Lower lobe of right lung (tissue), 2 donors: ENCODE measurements at regions not wholly inside any gene's neighbourhood (a gene's known extent, or its start where the extent isn't known, plus 50 kb on each side); places are given as distances from the start of the nearest gene placed in this dataset.

Source experiments
- ATAC-seq, 2 donors: fragments of 200-7000 bp; cut with Tn5 transposase; one replicate each; pipeline ENCODE4 v1.9.1; 2020 to 2022; ENCODE audit warnings: mild to moderate bottlenecking in 2 of 2, moderate library complexity in 2 of 2
- DNase-seq: peaks from one replicate; pipeline ENCODE4 v3.0.0-alpha.2; 2020
- H3K27ac ChIP-seq: fragments of 200-600 bp; one replicate; pipeline ENCODE4 v1.8.0; 2022
- H3K27me3 ChIP-seq: fragments of 200-600 bp; one replicate; pipeline ENCODE4 v1.8.0; 2022; ENCODE audit warnings: low read depth
- H3K36me3 ChIP-seq: fragments of 200-600 bp; one replicate; pipeline ENCODE4 v1.8.0; 2022; ENCODE audit warnings: mild to moderate bottlenecking
- H3K4me1 ChIP-seq: fragments of 200-600 bp; one replicate; pipeline ENCODE4 v1.8.0; 2022
- H3K4me3 ChIP-seq: fragments of 200-600 bp; one replicate; pipeline ENCODE4 v1.8.0; 2022; ENCODE audit warnings: mild to moderate bottlenecking
- H3K9me3 ChIP-seq: fragments of 200-600 bp; one replicate; pipeline ENCODE4 v1.8.0; 2022
- CTCF ChIP-seq: fragments of 200-600 bp; IDR thresholded peaks from one replicate; pipeline ENCODE4 v1.8.0; 2022; ENCODE audit warnings: antibody characterized with exemption, mild to moderate bottlenecking
- intact Hi-C: fragments of 100-400 bp; cut with DNase I; formaldehyde crosslinking; loops from one replicate; pipeline ENCODE4 v1.11.0; 2022
- donor health status: DM: no; HTN: yes; CAD: no; lungs with severe emphysema.

GRCh38 chr20:40322941-40323340, 366.1 kb downstream of the MAFB start:
- no peaks in the 10 kb centered on the region for H3K36me3 ChIP-seq
- no peaks in the 10 kb centered on the region for H3K27me3 ChIP-seq
- ATAC-seq (no peak), DNase-seq (no peak)
- H3K9me3 ChIP-seq = no peaks in the 10 kb centered on the region
- no peak overlapping the region for H3K27ac ChIP-seq
- H3K4me1 ChIP-seq = no peaks in the 10 kb centered on the region
- no peak for TF ChIP-seq CTCF
- no peak overlapping the region for H3K4me3 ChIP-seq
- intact Hi-C loops = no loop called here

- H3K27me3 ChIP-seq = no peaks in the 10 kb centered on the region
- no peaks in the 10 kb centered on the region for H3K9me3 ChIP-seq
- no peak for TF ChIP-seq CTCF
- no peak overlapping the region for H3K27ac ChIP-seq
- intact Hi-C loops = no loop called here
- ATAC-seq = no peak
- no peak overlapping the region for H3K4me3 ChIP-seq
- no peaks in the 10 kb centered on the region for H3K4me1 ChIP-seq
- H3K36me3 ChIP-seq = no peaks in the 10 kb centered on the region
- no peak for DNase-seq
Observed at GRCh38 chr20:40320517-40321011, 368.5 kb downstream of the MAFB start.

- ATAC-seq (no peak), DNase-seq (no peak)
- no peak for TF ChIP-seq CTCF
- Histone ChIP-seq H3K9me3 (no peaks in the 10 kb centered on the region), H3K4me1 (no peaks in the 10 kb centered on the region), H3K36me3 (no peaks in the 10 kb centered on the region), H3K4me3 (no peak overlapping the region), H3K27me3 (no peaks in the 10 kb centered on the region), H3K27ac (no peak overlapping the region)
- intact Hi-C loops = no loop called here
Observed at GRCh38 chr20:40319741-40320516, 369.1 kb downstream of the MAFB start.

GRCh38 chr20:40319056-40319455, 370.0 kb downstream of the MAFB start:
- H3K27me3 ChIP-seq = no peaks in the 10 kb centered on the region
- no peak overlapping the region for H3K27ac ChIP-seq
- H3K36me3 ChIP-seq = no peaks in the 10 kb centered on the region
- H3K4me1 ChIP-seq = no peaks in the 10 kb centered on the region
- H3K4me3 ChIP-seq = no peak overlapping the region
- no peaks in the 10 kb centered on the region for H3K9me3 ChIP-seq
- TF ChIP-seq CTCF = no peak
- DNase-seq (no peak), ATAC-seq (no peak)
- intact Hi-C loops = no loop called here

- Histone ChIP-seq H3K4me3 (no peak overlapping the region), H3K36me3 (no peaks in the 10 kb centered on the region), H3K27ac (no peak overlapping the region), H3K9me3 (no peaks in the 10 kb centered on the region), H3K27me3 (no peaks in the 10 kb centered on the region), H3K4me1 (no peaks in the 10 kb centered on the region)
- intact Hi-C loops = no loop called here
- no peak for TF ChIP-seq CTCF
- no peak for DNase-seq
- ATAC-seq = no peak
Observed at GRCh38 chr20:40317156-40317790, 371.8 kb downstream of the MAFB start.
